K562 (cell line): ENCODE measurements at regions not wholly inside any gene's neighbourhood (a gene's known extent, or its start where the extent isn't known, plus 50 kb on each side); places are given as distances from the start of the nearest gene placed in this dataset.

Experiments
- FOXK2 ChIP-seq, 2 experiments: fragments of 450-650 bp; IDR thresholded peaks in 1 of 2; conservative IDR thresholded peaks in 1 of 2; 2 replicates each; pipeline ENCODE4 v1.6.1; 2016; ENCODE audit warnings: low read depth in 2 of 2, mild to moderate bottlenecking in 1 of 2
- POLR2A ChIP-seq: fragments of 450-650 bp; conservative IDR thresholded peaks from 2 replicates; pipeline ENCODE4 v1.6.1; 2016

DNA sequence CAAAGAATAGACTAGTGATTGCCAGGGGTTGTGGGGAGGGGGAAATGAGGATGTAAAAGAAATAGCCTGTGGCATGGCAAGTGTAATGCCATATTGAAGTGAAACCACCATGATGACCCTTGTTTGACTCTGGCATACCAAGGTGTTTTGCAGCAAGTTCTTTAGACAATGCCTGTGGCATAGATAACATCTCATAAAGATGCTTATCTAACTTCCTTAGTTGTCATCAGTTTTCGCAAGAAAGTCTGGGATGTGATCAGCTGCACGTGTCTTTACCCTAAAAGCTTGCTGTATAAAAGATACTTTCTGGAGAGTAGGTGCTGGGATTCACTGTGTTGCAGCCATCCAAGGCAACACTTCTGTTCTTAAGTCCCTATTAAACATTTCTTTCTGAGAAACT is 176.1 kb upstream of the MAGEB16 start:
- TF ChIP-seq POLR2A (no peak), FOXK2 (conservative IDR thresholded peaks at IDR 0.05 in 1 of 2, IDR thresholded peaks at IDR 0.05 in 1 of 2; ENCODE audit: low read depth in 2 of 2) (no peak)
